ENCODE measurements at regions not wholly inside any gene's neighbourhood (a gene's known extent, or its start where the extent isn't known, plus 50 kb on each side); places are given as distances from the start of the nearest gene placed in this dataset.

GRCh38 chr4:185991770-185992169 is 77.2 kb upstream of the TLR3 start:
- DNase-seq (ENCODE audit: low spot score): no peak

GRCh38 chr4:185992585-185992984 is 76.4 kb upstream of the TLR3 start:
- no peak for DNase-seq (ENCODE audit: low spot score)

DNA sequence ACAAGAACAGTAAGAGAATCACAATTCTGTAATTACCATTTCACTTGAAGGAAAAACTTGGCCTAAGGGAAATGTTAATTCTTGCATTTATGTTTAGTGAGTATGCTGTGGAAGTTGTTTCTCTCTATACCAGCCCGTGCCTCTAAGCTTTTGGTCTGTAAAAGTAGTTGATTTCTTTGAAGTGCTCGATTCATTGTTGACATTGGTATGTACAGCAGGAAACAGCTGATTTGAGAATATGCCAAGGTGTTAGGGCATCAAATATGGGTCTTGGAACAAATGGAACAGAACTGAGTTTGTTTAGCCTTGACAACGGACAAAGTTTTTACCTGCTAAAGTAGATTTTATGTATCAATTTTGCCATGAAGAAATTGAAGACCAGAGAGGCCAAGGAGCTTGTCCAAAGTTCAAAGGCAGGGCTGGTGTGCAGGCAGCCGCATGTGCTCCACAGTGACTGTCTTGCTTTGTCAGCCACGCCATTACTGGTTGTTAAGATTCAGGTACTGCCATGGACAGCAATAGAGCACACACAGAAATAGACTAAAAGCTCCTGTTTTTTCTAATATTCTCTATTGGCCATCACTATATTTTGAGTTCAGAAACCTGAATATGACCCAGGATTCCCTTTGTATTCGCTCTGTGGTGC is 75.5 kb upstream of the TLR3 start:
- DNase-seq (ENCODE audit: low spot score): no peak

DNA sequence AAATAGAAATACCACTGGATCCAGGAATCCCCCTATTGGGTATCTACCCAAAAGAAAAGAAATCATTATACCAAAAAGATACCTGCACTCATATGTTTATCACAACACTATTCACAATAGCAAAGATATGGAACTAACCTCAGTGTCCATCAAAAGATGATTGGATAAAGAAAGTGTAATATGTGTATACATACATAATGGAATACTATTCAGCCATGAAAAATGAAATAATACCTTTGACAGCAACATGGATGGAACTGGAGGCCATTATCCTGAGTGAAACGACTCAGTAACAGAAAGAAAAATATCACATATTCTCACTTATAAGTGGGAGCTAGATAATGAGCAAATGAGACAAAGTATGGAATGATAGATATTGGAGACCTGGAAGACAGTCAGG is 74.2 kb upstream of the TLR3 start:
- DNase-seq (ENCODE audit: low spot score): no peak

- no peak for DNase-seq (ENCODE audit: low spot score)
Observed at GRCh38 chr4:185995665-185996064, 73.3 kb upstream of the TLR3 start.

- no peak for DNase-seq (ENCODE audit: low spot score)
Observed at GRCh38 chr4:185997296-185997695, 71.7 kb upstream of the TLR3 start.

DNA sequence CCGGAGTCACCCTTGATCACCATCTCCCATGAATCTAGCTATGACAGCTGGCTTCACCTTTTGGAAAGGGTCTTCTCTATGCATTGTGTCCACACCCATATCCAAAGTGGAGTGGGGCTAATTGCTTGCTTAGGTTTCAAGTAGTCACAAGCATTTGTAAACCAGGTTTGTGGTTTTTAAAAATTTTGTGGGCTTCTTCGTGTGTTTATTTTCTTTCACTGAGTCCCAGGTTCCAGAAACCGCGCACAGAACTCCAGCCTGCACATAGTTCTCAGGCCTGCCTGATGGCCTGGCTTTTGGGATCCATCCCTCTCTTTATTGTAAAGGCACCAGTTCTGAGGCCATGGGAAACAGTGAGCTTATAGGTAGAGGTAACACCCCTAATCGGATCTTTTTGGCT is 70.2 kb upstream of the TLR3 start:
- DNase-seq (ENCODE audit: low spot score): no peak

DNA sequence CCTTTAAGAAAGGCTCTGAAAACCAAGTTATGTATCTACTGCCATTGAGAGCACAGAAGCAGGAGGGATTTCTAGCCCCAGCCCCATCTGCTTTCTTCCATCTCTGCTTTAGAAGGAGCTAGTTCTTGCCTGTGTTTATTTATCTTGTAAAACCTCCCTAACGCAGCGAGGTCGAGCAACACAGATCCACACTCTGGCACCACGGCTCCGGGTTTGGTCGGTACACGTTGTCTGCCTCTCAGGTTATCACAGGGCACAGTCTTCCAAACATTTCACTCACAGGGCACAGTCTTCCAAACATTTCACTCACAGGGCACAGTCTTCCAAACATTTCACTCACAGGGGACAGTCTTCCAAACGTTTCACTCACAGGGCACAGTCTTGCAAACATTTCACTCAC is 69.7 kb upstream of the TLR3 start:
- DNase-seq (ENCODE audit: low spot score): no peak

DNA sequence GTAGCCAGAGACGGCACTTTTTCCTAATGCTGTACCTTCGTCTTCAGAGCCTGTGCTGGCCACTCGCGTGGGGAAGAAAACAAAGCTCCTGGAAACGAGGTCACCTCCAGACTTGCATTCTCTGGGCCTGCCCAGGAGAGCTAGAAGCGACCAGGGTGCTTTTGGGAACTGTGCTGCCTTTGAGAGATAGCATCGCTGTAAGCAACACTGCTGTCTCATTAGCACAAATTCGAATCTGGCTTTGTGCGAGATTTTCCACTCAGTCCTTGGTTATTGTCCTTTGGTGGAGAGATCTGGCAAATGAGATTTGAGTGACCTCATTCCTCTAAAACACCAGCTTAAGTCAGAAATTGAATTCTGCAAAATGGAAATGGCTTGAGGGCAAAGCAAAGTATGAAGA is 66.1 kb upstream of the TLR3 start:
- DNase-seq (ENCODE audit: low spot score): no peak

- DNase-seq (ENCODE audit: low spot score): no peak
Observed at GRCh38 chr4:186003746-186004145, 65.2 kb upstream of the TLR3 start.

- no peak for DNase-seq (ENCODE audit: low spot score)
Observed at GRCh38 chr4:186008057-186008456, 60.9 kb upstream of the TLR3 start.

GRCh38 chr4:186009976-186010375 is 59.0 kb upstream of the TLR3 start:
- no peak for DNase-seq (ENCODE audit: low spot score)

- no peak for DNase-seq (ENCODE audit: low spot score)
Observed at GRCh38 chr4:186010821-186011220, 58.1 kb upstream of the TLR3 start.

- DNase-seq (ENCODE audit: low spot score): no peak
Observed at GRCh38 chr4:186012071-186012470, 56.9 kb upstream of the TLR3 start.

DNA sequence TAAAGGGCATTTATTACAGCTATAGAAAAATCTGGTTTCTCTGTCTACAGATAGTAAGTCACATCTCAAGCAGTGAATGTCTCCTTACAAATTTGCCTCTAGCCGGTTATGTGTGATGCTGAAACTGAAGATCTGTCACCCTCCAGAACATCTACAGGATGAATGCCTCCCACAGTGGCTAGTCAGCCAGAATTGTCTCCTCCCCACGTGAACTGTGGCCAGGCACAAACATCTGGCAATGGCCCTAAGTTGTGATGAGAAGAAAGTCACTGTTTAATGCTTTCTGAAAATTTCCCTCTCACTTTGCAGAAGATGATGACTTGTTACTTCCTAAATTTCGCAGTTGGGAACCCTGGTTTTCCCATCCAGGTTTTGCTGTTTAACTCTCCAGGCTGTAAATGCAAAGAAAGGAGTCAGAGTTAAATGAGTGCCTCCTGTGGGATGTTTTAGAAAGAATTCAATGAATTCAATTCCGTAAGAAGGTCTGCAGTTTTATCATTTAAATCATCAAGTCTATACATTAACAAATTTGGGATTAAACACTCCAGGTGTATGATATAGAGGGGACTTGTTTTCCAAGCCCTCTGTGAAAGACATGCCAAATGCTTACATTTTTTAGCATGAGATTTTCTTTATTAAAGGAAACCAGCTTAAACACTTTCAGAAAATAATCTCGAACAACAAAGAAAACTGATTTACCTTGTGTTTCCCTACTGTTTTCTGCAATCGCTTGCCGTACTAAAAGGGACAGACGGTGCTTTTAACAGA is 55.4 kb upstream of the TLR3 start:
- DNase-seq (ENCODE audit: low spot score): no peak

GRCh38 chr4:186015212-186015817 is 53.6 kb upstream of the TLR3 start:
- DNase-seq (ENCODE audit: low spot score): no peak

DNA sequence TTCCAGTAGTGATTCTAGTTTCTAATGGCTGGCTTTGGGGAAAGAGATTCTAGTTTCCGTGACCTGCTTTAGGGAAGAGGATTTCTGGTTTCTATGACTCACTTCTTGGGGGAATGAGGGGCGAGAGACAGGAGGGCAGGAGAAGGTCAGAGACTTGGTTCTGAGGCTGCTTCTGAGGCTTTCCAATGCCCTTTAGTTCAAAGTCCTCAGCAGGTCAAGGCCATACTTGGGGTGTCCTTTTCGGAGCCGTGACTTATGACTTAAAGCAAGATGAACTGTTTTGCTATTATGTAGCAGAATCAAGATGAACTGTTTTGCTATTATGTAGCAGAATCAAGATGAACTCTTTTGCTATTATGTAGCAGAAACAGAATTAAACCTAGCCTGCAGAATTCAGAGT is 52.2 kb upstream of the TLR3 start:
- no peak for DNase-seq (ENCODE audit: low spot score)

- DNase-seq (ENCODE audit: low spot score): no peak
Observed at GRCh38 chr4:186017801-186018200, 51.2 kb upstream of the TLR3 start.

GRCh38 chr4:186018261-186018660 is 50.7 kb upstream of the TLR3 start:
- DNase-seq (ENCODE audit: low spot score): no peak

DNA sequence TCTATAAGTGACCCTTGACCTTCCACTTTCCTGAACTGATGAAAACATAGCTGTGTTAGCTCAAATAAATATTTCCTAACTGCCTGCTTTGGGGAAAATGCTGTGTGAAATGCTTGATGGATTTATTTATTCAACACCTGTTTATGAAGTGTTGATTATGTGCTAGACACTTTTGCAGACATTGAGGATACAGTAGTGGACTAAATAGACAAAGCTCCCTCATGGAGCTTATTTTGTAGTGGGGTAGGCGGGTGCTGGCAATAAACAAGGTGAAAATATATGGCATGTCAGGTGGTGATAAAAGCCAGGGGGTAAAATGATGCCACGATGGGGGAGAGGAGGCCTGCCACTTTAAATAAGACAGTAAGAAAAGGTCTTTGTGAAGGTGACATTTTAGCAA is 50.2 kb upstream of the TLR3 start:
- DNase-seq (ENCODE audit: low spot score): no peak
